HG03139 (cell line): ENCODE measurements at regions not wholly inside any gene's neighbourhood (a gene's known extent, or its start where the extent isn't known, plus 50 kb on each side); places are given as distances from the start of the nearest gene placed in this dataset.

Experiments used
- ATAC-seq: cut with Tn5 transposase; IDR thresholded peaks from one replicate; pipeline ENCODE4 v1.9.1; 2021; ENCODE audit not compliant: unreplicated experiment

GRCh38 chr6:137688230-137688971, 178.7 kb upstream of the TNFAIP3 start:
- no peak for ATAC-seq

- no peak for ATAC-seq
Measured at GRCh38 chr6:137689377-137689776, 177.7 kb upstream of the TNFAIP3 start.

- no peak for ATAC-seq
Measured at GRCh38 chr6:137690034-137690433, 177.0 kb upstream of the TNFAIP3 start.

- no peak for ATAC-seq
Measured at GRCh38 chr6:137690721-137691120, 176.3 kb upstream of the TNFAIP3 start.

GRCh38 chr6:137692308-137692707, 174.8 kb upstream of the TNFAIP3 start:
- ATAC-seq, result no peak

- no peak for ATAC-seq
Measured at GRCh38 chr6:137692806-137693205, 174.3 kb upstream of the TNFAIP3 start.

GRCh38 chr6:137693711-137694110, 173.3 kb upstream of the TNFAIP3 start:
- ATAC-seq, result no peak

GRCh38 chr6:137696765-137697164, 170.3 kb upstream of the TNFAIP3 start:
- ATAC-seq, result no peak

GRCh38 chr6:137697267-137697938, 169.7 kb upstream of the TNFAIP3 start:
- peak; percentile 73 for ATAC-seq

- no peak for ATAC-seq
Measured at GRCh38 chr6:137698636-137699030, 168.4 kb upstream of the TNFAIP3 start.

- no peak for ATAC-seq
Measured at GRCh38 chr6:137699031-137699683, 167.9 kb upstream of the TNFAIP3 start.

GRCh38 chr6:137700161-137700560, 166.9 kb upstream of the TNFAIP3 start:
- no peak for ATAC-seq

- no peak for ATAC-seq
Measured at GRCh38 chr6:137700751-137701477, 166.1 kb upstream of the TNFAIP3 start.

- no peak for ATAC-seq
Measured at GRCh38 chr6:137701942-137702341, 165.1 kb upstream of the TNFAIP3 start.

- no peak for ATAC-seq
Measured at GRCh38 chr6:137702791-137703424, 164.2 kb upstream of the TNFAIP3 start.

- no peak for ATAC-seq
Measured at GRCh38 chr6:137704802-137705159, 162.3 kb upstream of the TNFAIP3 start.

GRCh38 chr6:137705160-137706082, 161.6 kb upstream of the TNFAIP3 start:
- ATAC-seq, result no peak

GRCh38 chr6:137706083-137706750, 160.8 kb upstream of the TNFAIP3 start:
- no peak for ATAC-seq

- ATAC-seq, result no peak
Measured at GRCh38 chr6:137707038-137707589, 159.9 kb upstream of the TNFAIP3 start.
